ENCODE measurements at regions not wholly inside any gene's neighbourhood (a gene's known extent, or its start where the extent isn't known, plus 50 kb on each side); places are given as distances from the start of the nearest gene placed in this dataset.
A peak's percentile ranks its signal among the peaks of the same experiment; 100 is the strongest.

DNA sequence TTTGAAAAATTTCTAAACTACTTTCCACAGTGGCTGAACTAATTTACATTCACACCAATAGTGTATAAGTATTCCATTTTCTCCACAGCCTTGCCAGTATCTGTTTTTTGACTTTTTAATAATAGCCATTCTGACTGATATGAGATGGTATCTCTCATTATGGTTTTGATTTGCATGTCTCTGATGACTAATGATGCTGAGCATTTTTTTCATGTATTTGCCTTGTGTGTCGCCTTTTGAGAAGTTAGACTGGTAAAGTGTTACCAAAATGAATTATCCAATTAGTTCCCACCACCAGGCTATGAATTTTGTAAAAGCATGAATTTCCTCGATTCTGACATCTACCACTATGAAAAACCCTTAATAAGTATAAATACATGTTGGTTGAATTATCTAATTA, 242.2 kb upstream of the GK2 start:
- Mint-ChIP-seq H3K4me3 (no peak overlapping the region), H3K4me1 (no peaks in the 10 kb centered on the region), H3K27me3 (no peaks in the 10 kb centered on the region), H3K36me3 (ENCODE audit: low read depth) (no peaks in the 10 kb centered on the region), H3K9me3 (no peaks in the 10 kb centered on the region), H3K27ac (no peak overlapping the region)
- no peak for DNase-seq
- POLR2A ChIA-PET = no interaction called here
- CTCF ChIA-PET = interaction anchor here (0.6 kb wide), 1 partner anchor 184 kb away, joined by 4 read pairs; no protein-coding TSS in a partner anchor

DNA sequence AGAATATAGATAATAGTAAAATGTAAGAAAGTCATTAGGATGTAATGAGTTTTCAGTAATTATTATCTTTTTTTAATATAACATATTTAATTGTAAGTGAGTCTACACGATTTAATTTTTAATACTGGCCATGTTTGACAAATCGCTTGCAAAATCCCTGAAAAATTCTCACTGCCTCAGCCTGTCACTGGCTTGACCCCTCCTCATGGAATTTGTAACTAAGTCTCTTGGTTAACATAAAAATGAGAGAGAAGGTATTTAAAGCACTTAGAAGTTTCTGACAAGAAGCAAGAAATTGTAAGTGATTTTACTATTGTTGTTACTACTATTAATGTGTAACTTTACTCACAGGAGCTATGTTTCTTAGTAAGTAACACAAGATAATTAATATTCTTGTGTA, 237.9 kb upstream of the GK2 start:
- no peaks in the 10 kb centered on the region for H3K27me3 Mint-ChIP-seq
- H3K9me3 Mint-ChIP-seq = no peaks in the 10 kb centered on the region
- ChIA-PET CTCF (no interaction called here), POLR2A (no interaction called here)
- no peak overlapping the region for H3K4me3 Mint-ChIP-seq
- no peaks in the 10 kb centered on the region for H3K36me3 Mint-ChIP-seq (ENCODE audit: low read depth)
- no peaks in the 10 kb centered on the region for H3K4me1 Mint-ChIP-seq
- H3K27ac Mint-ChIP-seq = no peak overlapping the region
- no peak for DNase-seq

DNA sequence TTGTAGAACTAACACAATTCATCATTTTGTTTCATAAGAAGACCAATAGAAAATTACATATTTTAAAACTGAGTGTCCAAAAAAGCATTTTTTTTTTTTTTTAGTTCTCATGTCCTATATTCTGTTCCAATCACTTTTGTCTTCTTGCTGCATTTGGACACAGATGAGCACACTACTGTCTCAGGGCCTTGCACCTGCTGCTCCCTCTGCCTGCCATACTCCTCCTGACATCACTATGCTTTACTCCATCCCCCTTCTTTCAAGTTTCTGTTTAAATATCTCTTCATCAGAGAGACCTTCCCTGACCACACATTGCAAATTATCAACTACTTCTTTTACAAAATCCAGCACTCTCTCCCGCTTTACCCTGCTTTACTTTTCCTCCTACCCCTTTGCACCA, 230.7 kb upstream of the GK2 start:
- DNase-seq = no peak
- no peaks in the 10 kb centered on the region for H3K27me3 Mint-ChIP-seq
- no peaks in the 10 kb centered on the region for H3K9me3 Mint-ChIP-seq
- POLR2A ChIA-PET = no interaction called here
- no peaks in the 10 kb centered on the region for H3K36me3 Mint-ChIP-seq (ENCODE audit: low read depth)
- H3K4me1 Mint-ChIP-seq = no peaks in the 10 kb centered on the region
- CTCF ChIA-PET = interaction anchor here (0.7 kb wide), 3 partner anchors 499 to 853 kb away, joined by 3 to 6 read pairs (median 3); no protein-coding TSS in a partner anchor
- H3K27ac Mint-ChIP-seq = no peak overlapping the region
- H3K4me3 Mint-ChIP-seq = no peak overlapping the region

DNA sequence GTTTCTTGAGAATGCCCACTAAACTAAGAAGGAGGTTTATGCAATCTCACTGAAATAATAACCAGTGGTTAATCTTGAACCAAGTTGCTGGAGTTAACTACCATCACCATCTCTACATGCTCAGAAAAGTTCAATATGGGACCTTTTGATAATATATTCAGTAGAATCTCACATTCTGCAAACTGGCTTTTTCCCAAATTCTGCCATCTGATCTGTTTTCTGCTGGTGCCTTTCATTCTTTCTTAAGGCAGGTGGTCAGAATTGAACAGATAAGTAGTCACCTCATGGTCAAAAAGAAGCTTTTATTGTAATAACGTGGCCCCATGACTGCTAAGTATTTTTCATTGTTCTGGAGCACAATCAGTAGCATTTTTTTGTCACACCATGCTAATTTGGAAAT, 229.0 kb upstream of the GK2 start:
- H3K9me3 Mint-ChIP-seq = no peaks in the 10 kb centered on the region
- ChIA-PET CTCF (no interaction called here), POLR2A (no interaction called here)

DNA sequence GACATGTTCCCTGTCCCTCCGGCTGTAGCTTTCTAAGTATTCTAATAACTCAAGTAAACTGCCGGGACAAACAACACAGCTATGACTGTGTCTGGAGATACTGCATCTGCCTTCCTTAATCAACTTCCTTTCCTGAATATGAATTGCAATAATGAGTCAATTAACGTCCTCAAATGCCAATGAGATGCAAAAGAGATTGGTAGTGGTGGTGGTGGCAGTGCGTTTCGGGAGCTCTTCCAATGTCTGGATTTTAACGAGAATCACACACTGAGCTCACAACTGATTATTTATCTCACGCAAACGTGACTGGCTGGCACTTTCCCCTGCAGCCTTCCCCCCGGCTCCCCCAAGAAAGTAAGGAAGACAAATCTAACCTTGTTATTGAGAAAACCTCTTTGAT, 226.1 kb upstream of the GK2 start:
- Mint-ChIP-seq H3K27me3 (peaks cover 6% of the 10 kb centered on the region), H3K27ac (no peak overlapping the region), H3K4me3 (no peak overlapping the region), H3K9me3 (no peaks in the 10 kb centered on the region), H3K4me1 (no peaks in the 10 kb centered on the region), H3K36me3 (ENCODE audit: low read depth) (no peaks in the 10 kb centered on the region)
- DNase-seq = no peak
- CTCF ChIA-PET = interaction anchor here (0.7 kb wide), 1 partner anchor 9 kb away, joined by 3 read pairs; no protein-coding TSS in a partner anchor
- POLR2A ChIA-PET = no interaction called here

More for the DNA sequence above, 229.0 kb upstream of the GK2 start:
- no peaks in the 10 kb centered on the region for H3K4me1 Mint-ChIP-seq
- H3K4me3 Mint-ChIP-seq = no peak overlapping the region
- DNase-seq = no peak
- H3K36me3 Mint-ChIP-seq (ENCODE audit: low read depth) = no peaks in the 10 kb centered on the region
- H3K27me3 Mint-ChIP-seq = peaks cover 2% of the 10 kb centered on the region
- H3K27ac Mint-ChIP-seq = no peak overlapping the region

DNA sequence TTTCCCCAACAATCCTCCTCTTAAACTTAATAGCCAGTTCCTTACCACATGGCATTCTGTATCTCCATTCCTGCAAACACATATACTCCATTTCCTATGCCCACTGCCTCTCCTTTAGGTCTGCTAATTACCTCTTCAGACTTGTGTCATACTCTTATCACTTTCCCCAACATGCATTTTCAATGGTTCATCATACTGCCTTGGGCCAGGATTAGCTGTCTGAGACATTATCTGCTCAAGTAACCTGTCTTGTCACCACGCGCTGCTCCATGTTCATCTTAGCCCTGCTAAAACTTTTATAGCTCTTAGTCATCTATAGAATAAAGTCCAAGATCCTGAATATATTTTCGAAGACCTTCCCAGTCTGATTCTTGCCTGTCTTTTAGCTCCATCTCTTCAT, 224.1 kb upstream of the GK2 start:
- Mint-ChIP-seq H3K9me3 (no peaks in the 10 kb centered on the region), H3K4me1 (no peaks in the 10 kb centered on the region), H3K27me3 (peaks cover 6% of the 10 kb centered on the region), H3K4me3 (no peak overlapping the region), H3K27ac (no peak overlapping the region), H3K36me3 (ENCODE audit: low read depth) (no peaks in the 10 kb centered on the region)
- DNase-seq = no peak
- CTCF ChIA-PET = interaction anchor here (0.6 to 1.1 kb wide), 2 partner anchors 49 to 212 kb away, joined by 3 read pairs; no protein-coding TSS in a partner anchor
- POLR2A ChIA-PET = no interaction called here

DNA sequence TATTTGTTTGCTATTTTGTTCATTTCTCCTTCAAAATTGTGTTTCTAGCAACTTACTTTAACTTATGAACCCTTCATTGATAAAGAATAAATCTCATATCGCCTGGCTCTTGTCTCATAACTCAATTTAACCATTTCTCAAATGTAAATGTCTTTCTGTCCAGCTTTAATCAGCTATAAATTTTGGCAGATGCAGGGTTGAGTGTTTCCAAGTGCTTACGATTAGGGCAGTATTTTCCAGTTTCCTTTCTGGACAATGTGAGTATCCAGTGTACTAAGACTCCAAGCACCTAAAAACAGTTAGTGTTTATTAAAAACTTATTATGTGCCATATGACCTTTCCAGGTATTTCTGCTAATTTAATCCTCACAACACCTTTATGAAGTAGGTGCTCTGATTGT, 218.6 kb upstream of the GK2 start:
- Mint-ChIP-seq H3K27ac (no peak overlapping the region), H3K27me3 (peaks cover 2% of the 10 kb centered on the region), H3K4me1 (peaks cover 1% of the 10 kb centered on the region), H3K4me3 (no peak overlapping the region), H3K36me3 (ENCODE audit: low read depth) (no peaks in the 10 kb centered on the region), H3K9me3 (no peaks in the 10 kb centered on the region)
- POLR2A ChIA-PET = no interaction called here
- CTCF ChIA-PET = no interaction called here
- no peak for DNase-seq

DNA sequence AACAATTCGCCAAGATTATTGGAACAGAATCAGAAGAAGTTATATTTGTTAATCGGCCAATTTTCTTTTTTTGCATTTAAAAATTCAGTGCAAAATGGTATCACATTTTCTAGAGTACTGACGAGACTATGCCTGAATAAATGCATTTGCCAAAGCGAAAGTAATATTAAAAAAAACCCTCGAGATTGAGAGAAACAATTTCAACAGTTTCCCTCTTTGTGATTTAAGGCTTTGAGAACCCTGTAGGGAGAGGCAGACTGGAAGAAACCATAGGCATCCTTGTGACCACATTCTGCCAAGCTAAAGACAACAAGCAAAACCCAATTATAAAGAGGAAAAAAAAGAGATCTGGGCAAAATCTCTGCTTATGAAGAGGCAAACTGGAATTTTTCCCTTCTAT, 218.1 kb upstream of the GK2 start:
- no peaks in the 10 kb centered on the region for H3K27me3 Mint-ChIP-seq
- no peak overlapping the region for H3K27ac Mint-ChIP-seq
- H3K4me1 Mint-ChIP-seq = peaks cover 1% of the 10 kb centered on the region
- no peak for DNase-seq
- ChIA-PET CTCF (no interaction called here), POLR2A (no interaction called here)
- no peaks in the 10 kb centered on the region for H3K9me3 Mint-ChIP-seq
- H3K36me3 Mint-ChIP-seq (ENCODE audit: low read depth) = no peaks in the 10 kb centered on the region
- peak overlapping the region; percentile 21 for H3K4me3 Mint-ChIP-seq

DNA sequence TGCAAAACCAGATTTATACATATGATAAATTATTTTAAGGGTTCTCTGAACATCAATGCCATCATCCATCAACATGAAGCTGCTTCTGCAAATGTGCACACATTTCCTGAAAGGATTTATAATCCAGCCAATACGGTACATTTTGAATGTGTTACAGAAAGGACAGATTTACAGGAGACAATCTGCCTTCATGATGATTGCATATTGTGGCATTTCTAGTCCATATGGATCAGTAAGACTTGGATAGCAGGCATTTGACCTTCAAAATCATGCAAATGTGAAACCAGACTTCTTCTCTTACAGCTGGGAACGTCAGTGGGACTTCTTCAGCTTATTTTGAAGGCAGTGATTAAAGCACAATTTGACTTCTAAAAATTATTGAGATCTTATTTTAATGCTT, 217.3 kb upstream of the GK2 start:
- peaks cover 3% of the 10 kb centered on the region for H3K27me3 Mint-ChIP-seq
- H3K27ac Mint-ChIP-seq = no peak overlapping the region
- ChIA-PET CTCF (interaction anchor here (1.0 kb wide), 1 partner anchor 8 kb away, joined by 3 read pairs; no protein-coding TSS in a partner anchor), POLR2A (no interaction called here)
- H3K4me3 Mint-ChIP-seq = no peak overlapping the region
- H3K4me1 Mint-ChIP-seq = peaks cover 1% of the 10 kb centered on the region
- no peaks in the 10 kb centered on the region for H3K36me3 Mint-ChIP-seq (ENCODE audit: low read depth)
- no peak for DNase-seq
- no peaks in the 10 kb centered on the region for H3K9me3 Mint-ChIP-seq

DNA sequence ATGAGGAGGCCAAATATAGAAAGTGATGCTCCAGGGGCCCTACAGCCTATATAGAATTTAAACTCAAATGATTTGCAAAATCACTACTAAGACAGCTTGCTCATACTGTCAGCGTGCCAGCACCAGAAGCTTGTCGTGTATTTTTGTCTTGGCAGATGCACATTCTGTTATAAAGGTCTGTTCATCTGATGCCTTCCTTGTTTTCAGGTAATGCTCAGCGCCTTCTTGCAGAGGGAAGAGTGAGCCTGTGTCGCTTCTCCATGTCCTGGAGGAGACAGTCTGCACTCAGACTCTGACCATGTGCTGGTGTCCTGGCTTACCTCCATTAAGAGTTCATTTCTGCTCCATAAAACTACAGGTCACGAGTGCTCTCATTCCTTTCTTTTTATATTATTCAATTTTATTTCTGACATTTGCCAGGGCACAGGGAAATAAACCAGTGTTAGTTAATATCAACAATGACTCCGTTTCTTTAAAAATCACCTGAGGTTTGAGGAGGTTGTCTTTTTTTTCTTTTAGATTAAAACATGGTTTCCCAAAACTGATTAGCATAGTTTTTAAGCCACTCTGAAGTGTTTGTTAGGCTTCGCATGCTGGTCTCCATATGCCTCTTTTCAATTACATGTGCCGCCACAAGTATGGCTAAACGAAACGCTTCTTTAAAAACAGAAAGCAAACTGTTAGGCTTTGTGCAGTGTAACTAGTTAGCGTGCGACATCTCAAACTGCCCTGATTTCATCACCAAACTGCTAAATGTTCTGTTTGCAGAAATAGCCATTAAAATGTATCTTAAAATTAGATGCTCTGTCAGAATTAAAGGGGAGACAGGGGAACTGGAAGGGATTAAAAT, 215.2 kb upstream of the GK2 start:
- Mint-ChIP-seq H3K4me1 (peaks cover 1% of the 10 kb centered on the region), H3K27me3 (peaks cover 8% of the 10 kb centered on the region), H3K36me3 (ENCODE audit: low read depth) (no peaks in the 10 kb centered on the region), H3K4me3 (no peak overlapping the region), H3K27ac (no peak overlapping the region), H3K9me3 (no peaks in the 10 kb centered on the region)
- no peak for DNase-seq
- CTCF ChIA-PET = interaction anchor here (1.0 kb wide), 1 partner anchor 54 kb away, joined by 3 read pairs; no protein-coding TSS in a partner anchor
- POLR2A ChIA-PET = no interaction called here

DNA sequence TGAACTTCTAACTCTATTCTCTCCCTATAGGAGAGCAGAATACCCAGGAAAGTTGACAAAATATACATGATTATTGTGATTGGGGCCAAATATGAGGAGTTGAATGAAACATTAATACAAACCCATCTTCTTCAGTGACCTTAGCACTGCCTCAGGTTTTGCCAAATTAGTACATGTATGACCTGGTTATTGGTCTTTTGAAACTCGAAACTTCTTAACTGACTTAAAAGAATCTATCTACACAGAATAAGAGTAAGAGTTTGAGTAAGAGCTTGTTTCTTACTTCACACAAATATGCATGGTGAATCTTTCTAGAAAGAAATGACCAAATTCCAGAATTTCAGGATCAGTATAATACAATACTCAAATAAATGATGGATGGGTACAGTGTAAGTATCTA, 213.0 kb upstream of the GK2 start:
- Mint-ChIP-seq H3K4me3 (no peak overlapping the region), H3K27me3 (peaks cover 8% of the 10 kb centered on the region), H3K27ac (no peak overlapping the region), H3K36me3 (ENCODE audit: low read depth) (no peaks in the 10 kb centered on the region), H3K4me1 (peaks cover 1% of the 10 kb centered on the region), H3K9me3 (no peaks in the 10 kb centered on the region)
- ChIA-PET CTCF (no interaction called here), POLR2A (no interaction called here)
- DNase-seq = no peak

DNA sequence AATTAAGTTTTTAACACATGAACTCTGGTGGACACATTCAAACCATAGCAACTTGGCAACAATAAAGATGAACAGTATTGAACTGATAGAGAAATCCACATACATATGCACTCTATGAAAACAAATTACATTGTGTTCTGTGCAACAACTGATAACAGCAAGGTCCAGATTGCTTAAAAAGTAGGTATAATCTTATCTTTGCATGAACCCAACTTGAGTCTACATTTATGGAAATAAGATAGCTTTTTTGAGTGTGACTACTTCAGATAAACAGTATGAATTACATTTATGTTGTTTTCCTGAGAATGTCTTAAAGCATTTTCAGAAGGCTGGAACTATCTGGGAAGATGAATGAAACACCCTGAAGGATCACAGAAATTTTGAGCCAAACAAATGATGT, 212.6 kb upstream of the GK2 start:
- Mint-ChIP-seq H3K9me3 (no peaks in the 10 kb centered on the region), H3K4me1 (no peaks in the 10 kb centered on the region), H3K4me3 (no peak overlapping the region), H3K27ac (no peak overlapping the region), H3K27me3 (peaks cover 8% of the 10 kb centered on the region), H3K36me3 (ENCODE audit: low read depth) (no peaks in the 10 kb centered on the region)
- no peak for DNase-seq
- ChIA-PET POLR2A (no interaction called here), CTCF (no interaction called here)

DNA sequence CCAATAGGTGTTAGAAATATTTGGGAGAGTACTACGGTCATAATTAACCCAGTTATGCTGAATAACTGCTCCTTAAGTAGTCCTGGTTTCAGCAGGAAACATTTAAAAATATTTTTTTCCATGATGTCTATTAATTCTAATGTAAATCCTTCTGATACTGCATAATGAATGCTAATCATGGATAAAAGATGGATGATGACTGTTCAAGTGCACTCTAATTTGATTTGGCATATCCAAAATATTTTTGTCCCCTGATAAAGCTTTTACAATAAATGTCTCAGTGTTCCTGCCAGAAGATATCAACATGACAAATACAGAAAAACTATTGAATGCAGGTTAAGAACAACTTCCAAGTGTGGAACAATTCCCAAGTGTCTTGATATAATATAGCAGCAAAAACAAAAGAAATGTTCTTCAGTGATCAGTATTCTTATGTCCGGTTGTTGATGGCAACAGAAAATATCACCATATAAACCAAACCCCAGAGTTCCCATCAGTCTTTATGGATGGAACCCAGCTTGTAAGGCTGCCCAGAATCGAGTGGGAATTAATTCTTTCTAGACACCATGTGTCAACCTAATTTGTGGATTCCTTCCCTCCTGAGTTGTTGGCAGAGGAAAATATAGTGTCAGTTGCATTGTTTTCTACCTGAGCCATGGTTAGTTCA, 205.4 kb upstream of the GK2 start:
- CTCF ChIA-PET = no interaction called here
- Mint-ChIP-seq H3K27ac (no peak overlapping the region), H3K27me3 (peaks cover 4% of the 10 kb centered on the region), H3K4me3 (no peak overlapping the region), H3K36me3 (ENCODE audit: low read depth) (no peaks in the 10 kb centered on the region), H3K9me3 (no peaks in the 10 kb centered on the region), H3K4me1 (no peaks in the 10 kb centered on the region)
- POLR2A ChIA-PET = no interaction called here
- DNase-seq = no peak
